Activated naive CD8-positive, alpha-beta T cell treated with anti-CD3 and anti-CD28 coated beads for 36 hours (primary cell): ENCODE measurements at regions not wholly inside any gene's neighbourhood (a gene's known extent, or its start where the extent isn't known, plus 50 kb on each side); places are given as distances from the start of the nearest gene placed in this dataset.

ENCODE experiments used
- DNase-seq: peaks from one replicate; pipeline ENCODE4 v3.0.0; 2021
- H3K27ac Mint-ChIP-seq: one replicate; pipeline ENCODE4 v1.8.0; 2022; ENCODE audit warnings: mild to moderate bottlenecking, moderate library complexity, mixed read lengths
- H3K27me3 Mint-ChIP-seq: one replicate; pipeline ENCODE4 v1.8.0; 2022; ENCODE audit warnings: mild to moderate bottlenecking, mixed read lengths
- H3K36me3 Mint-ChIP-seq: one replicate; pipeline ENCODE4 v1.8.0; 2021; ENCODE audit warnings: mild to moderate bottlenecking, mixed read lengths
- H3K4me1 Mint-ChIP-seq: one replicate; pipeline ENCODE4 v1.8.0; 2021; ENCODE audit warnings: mixed read lengths
- H3K4me3 Mint-ChIP-seq: one replicate; pipeline ENCODE4 v1.8.0; 2022; ENCODE audit warnings: mild to moderate bottlenecking, moderate library complexity, mixed read lengths
- H3K9me3 Mint-ChIP-seq: one replicate; pipeline ENCODE4 v1.8.0; 2022; ENCODE audit warnings: mixed read lengths

DNA sequence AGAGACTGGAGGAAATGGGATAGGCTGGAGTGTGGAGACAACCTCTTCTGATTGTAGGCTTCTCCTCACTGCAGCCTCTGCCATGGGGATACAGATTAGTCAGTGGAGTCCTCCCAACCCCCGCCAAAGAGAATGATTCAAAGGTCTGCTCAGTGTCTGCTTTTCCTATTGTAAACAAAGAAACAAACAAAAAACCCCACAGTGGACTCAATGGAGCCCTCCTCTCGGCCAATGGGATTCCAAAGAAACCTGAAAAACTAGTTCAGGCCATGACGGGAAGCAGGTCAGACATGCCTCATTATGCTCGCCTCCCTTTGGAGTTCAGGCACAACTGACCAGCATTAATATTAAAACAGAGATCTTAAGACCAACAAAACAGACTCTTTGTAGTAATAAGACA lies 85.8 kb downstream of the SEC61B start:
- H3K4me3 Mint-ChIP-seq, result no peak overlapping the region
- no peaks in the 10 kb centered on the region for H3K4me1 Mint-ChIP-seq
- no peaks in the 10 kb centered on the region for H3K9me3 Mint-ChIP-seq
- H3K36me3 Mint-ChIP-seq, result no peaks in the 10 kb centered on the region
- no peak for DNase-seq
- H3K27me3 Mint-ChIP-seq, result no peaks in the 10 kb centered on the region
- H3K27ac Mint-ChIP-seq, result no peak overlapping the region

DNA sequence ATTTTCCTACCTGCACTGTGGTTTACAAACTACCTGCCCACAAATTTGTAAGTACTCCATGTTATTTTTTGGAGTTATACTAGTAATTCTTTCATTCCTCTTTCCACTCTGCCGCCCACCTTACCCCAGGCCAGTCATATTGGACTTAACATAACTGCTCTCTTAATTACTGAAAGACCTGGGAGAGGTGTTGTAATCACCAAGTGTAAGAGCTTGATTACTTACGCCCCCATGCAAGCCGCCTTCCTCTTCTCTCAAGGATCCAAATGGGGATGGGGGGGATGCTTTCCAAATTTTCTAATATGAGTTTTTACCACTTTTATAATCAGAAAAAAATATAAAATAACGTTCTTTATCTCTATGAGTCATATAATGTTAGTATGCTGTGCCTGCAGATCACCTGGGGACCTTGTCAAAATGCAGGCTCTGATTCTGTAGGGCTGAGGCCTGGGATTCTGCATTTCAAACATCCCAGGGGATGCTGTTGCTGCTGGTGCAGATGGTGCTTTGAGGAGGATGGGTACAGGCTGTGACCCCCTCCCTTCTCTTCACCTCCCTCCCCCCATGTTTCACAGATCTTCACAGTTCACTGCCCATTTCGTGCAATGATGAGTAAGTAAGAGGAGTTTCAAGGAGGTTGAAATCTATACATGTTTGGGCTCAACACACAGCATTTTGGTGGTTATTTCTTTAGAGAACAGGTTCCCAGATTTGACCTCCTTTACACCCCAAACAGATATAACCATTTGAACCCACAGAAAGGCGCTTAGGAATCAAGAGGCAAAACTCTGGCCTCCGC lies 87.3 kb downstream of the SEC61B start:
- Mint-ChIP-seq H3K27me3 (no peaks in the 10 kb centered on the region), H3K4me3 (no peak overlapping the region), H3K27ac (no peak overlapping the region), H3K4me1 (no peaks in the 10 kb centered on the region), H3K9me3 (no peaks in the 10 kb centered on the region), H3K36me3 (no peaks in the 10 kb centered on the region)
- DNase-seq, result no peak

DNA sequence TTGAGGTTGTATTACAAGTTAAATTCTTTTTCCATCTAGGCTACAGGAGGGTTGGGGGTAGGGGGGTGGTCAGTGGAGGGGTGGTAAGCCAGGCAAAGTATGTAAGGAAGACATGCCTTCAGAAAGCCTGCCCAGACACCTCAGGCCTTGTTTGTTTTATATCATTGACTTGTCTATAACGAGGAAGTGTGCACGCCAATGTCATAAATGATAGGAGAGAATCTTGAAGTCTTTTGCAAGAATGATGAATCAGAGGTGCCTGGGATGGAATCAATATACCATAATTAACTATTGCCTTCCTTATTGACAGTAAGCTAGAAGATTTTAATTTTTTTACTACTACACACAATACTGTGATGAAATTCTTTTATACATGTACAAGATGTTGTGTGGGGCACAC lies 90.7 kb downstream of the SEC61B start:
- H3K27me3 Mint-ChIP-seq, result no peaks in the 10 kb centered on the region
- H3K36me3 Mint-ChIP-seq, result no peaks in the 10 kb centered on the region
- no peaks in the 10 kb centered on the region for H3K9me3 Mint-ChIP-seq
- H3K4me1 Mint-ChIP-seq, result no peaks in the 10 kb centered on the region
- no peak overlapping the region for H3K4me3 Mint-ChIP-seq
- no peak for DNase-seq
- no peak overlapping the region for H3K27ac Mint-ChIP-seq

DNA sequence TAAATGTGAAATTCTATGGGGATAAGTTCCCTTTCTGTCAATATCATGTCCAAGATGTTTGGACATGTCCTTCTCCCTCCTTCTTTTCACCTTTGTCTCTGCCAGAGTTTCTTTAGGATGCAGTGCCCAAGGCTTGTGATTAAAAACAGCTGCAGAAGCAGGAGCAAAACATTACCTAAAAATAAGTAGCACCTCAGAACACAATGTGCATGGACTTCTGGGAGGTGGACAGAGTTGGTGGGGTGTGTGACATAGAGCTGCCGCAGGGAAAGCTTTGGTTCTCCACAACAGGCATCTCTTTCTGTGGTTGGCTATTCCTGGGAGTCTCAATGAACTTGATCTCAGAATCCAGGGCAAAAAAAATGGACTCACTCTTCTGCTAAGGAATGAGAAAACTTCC lies 97.0 kb downstream of the SEC61B start:
- H3K36me3 Mint-ChIP-seq, result no peaks in the 10 kb centered on the region
- no peak for DNase-seq
- H3K4me1 Mint-ChIP-seq, result no peaks in the 10 kb centered on the region
- H3K9me3 Mint-ChIP-seq, result no peaks in the 10 kb centered on the region
- peaks cover 32% of the 10 kb centered on the region for H3K27me3 Mint-ChIP-seq
- H3K4me3 Mint-ChIP-seq, result no peak overlapping the region
- no peak overlapping the region for H3K27ac Mint-ChIP-seq

DNA sequence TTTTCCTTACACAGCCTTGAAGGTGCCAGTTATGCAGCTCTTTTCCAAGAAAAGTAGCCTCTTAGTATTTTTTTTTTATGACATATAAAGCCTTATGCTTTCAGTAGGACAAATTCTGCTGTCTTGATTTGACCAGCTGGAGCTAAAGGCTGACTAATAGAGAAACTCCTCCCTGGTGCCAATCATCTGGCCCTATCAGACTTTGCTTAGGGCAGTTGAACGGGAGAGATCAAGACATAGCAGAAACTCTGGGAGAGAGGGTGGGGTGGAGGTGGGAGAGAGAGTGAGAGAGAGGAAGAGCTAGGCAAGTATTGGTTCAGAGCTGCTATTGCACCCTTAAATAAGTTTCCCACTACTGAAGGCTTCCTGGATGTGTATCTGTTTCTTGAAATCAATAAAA lies 100.2 kb downstream of the SEC61B start:
- Mint-ChIP-seq H3K4me3 (no peak overlapping the region), H3K27ac (no peak overlapping the region), H3K27me3 (peaks cover 35% of the 10 kb centered on the region), H3K9me3 (no peaks in the 10 kb centered on the region), H3K4me1 (peaks cover 12% of the 10 kb centered on the region), H3K36me3 (no peaks in the 10 kb centered on the region)
- DNase-seq, result no peak

DNA sequence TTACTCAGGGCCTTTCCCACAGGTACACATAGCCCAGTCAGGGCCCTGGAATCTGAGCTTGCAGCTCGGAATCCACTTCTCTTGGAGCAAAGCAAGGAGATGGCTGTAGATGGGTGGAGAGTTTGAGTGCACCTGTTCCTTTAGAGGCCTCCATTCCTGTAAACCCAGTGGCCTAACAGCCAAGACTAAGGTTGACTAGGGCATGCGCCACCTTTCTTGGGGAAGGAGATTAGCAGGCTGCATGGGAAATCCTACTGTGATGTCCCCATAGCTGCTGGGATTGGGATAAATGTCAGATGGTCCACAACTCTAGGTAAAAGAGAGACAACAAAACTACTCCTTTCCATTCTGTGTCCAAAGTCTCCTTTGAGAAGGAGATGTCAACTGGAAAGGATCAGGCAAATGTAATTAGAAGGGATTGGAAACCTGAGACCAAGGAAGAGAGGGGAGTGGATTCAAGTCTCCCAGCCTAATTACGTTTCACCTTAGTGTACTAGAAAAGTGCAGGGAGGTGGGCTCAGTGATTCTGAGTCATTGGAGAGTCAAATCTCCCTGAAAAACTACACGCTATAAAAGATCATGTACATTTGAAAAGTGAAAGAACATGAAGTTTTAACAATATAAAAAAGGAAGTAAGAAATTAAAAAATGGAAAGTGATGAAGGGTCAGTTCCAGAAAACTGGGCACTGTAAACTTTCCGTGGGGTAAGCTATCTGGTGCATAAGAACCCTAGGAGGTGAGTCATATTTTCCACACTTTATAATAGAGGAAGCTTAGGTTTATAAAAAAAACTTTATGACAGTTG lies 104.2 kb downstream of the SEC61B start:
- no peak for DNase-seq
- peaks cover 12% of the 10 kb centered on the region for H3K4me1 Mint-ChIP-seq
- no peak overlapping the region for H3K4me3 Mint-ChIP-seq
- no peaks in the 10 kb centered on the region for H3K9me3 Mint-ChIP-seq
- no peaks in the 10 kb centered on the region for H3K36me3 Mint-ChIP-seq
- peaks cover 29% of the 10 kb centered on the region for H3K27me3 Mint-ChIP-seq
- no peak overlapping the region for H3K27ac Mint-ChIP-seq

DNA sequence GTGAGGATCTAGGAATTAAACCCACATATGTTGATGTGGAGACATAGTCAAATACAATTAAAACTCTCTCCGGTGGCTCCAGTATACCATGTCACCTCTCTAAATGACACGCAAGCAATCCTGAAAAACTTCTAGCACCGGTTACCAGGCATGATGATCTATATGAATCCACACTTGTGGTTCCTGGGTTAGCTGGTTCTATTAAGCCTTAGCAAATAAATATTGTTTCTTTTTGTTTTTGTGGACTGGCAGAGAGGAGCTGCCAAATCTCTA lies 104.8 kb downstream of the SEC61B start:
- H3K27me3 Mint-ChIP-seq, result peaks cover 25% of the 10 kb centered on the region
- H3K9me3 Mint-ChIP-seq, result no peaks in the 10 kb centered on the region
- no peaks in the 10 kb centered on the region for H3K36me3 Mint-ChIP-seq
- H3K27ac Mint-ChIP-seq, result no peak overlapping the region
- H3K4me1 Mint-ChIP-seq, result peaks cover 12% of the 10 kb centered on the region
- H3K4me3 Mint-ChIP-seq, result no peak overlapping the region
- no peak for DNase-seq

DNA sequence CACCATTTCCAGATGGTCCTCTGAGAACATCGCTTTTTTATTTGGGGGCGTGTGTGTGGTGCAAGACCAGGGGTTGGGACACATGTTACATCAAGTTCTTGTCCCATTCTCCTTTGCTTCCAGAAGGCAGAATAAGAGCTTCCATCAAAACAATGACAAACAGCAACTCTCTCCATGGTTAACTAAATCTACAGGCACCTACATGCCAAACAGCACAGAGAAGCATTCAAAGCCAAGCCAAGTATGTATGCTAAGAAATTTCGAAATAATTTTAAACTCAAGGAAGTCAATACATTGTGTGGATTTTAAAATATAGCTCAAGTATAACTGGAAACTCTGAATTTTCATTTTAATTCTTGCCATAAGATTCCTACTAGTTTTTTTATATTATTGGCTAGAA lies 105.6 kb downstream of the SEC61B start:
- Mint-ChIP-seq H3K4me1 (peaks cover 12% of the 10 kb centered on the region), H3K4me3 (no peak overlapping the region), H3K36me3 (no peaks in the 10 kb centered on the region), H3K27ac (no peak overlapping the region), H3K27me3 (peaks cover 28% of the 10 kb centered on the region), H3K9me3 (no peaks in the 10 kb centered on the region)
- no peak for DNase-seq

DNA sequence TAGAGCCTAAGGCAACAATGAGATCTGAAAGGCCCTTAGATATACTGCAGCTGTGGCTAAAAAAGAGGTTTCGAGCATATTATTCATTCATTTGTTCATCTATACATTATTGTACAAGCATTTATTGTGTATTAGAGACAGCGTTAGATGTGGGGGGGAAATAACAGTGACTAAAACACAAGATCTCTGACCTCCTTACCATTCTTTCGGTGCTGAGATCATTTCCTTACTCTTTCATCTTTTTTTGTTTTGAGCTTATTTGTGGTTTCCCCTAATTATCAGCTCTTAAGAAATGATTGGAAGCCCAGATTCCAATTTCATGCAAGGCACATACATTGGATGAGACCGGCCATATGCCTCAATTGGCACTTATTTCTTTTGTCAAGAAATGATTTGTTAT lies 113.2 kb downstream of the SEC61B start:
- H3K4me3 Mint-ChIP-seq, result no peak overlapping the region
- no peaks in the 10 kb centered on the region for H3K36me3 Mint-ChIP-seq
- H3K9me3 Mint-ChIP-seq, result no peaks in the 10 kb centered on the region
- H3K27me3 Mint-ChIP-seq, result peaks cover 6% of the 10 kb centered on the region
- H3K27ac Mint-ChIP-seq, result no peak overlapping the region
- no peaks in the 10 kb centered on the region for H3K4me1 Mint-ChIP-seq
- DNase-seq, result no peak

DNA sequence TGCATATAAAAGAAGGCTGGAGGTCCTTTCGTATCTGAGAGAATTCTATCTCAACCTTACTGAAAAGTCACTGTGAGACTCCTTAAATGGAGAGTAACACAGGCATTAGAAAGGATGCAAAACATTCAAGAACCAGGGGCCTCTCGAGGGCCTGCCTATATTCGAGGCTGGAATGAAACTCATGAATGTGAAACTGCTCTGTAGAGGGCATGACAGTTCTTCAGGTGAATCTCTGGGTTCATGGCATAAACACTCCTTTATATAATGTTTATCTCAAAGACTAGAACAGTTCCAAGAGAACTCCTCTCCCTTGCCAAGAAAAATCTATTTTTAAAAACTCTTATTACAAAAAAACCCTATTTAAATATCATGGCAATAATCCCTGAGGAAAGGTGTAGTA lies 113.9 kb downstream of the SEC61B start:
- Mint-ChIP-seq H3K4me1 (no peaks in the 10 kb centered on the region), H3K27me3 (peaks cover 6% of the 10 kb centered on the region), H3K36me3 (no peaks in the 10 kb centered on the region), H3K4me3 (no peak overlapping the region), H3K27ac (no peak overlapping the region), H3K9me3 (no peaks in the 10 kb centered on the region)
- DNase-seq, result no peak

DNA sequence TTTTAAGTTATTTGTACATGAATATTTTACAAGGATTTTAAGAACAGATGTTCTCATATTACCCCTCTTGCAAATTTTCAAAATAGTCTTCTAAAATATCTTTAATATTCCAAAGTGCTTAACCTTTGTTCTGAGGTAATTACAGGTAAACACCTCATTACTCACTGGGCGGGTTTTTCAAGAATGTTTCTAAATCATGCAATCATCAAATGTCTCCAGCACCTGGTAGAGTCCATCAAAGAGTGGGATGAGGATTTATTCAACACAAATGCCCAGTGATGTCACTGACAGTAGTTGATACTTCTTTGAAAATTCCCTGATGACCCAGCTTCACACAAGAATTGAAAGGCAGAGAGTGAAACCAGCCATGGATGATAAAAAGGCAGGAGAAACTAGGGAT lies 114.4 kb downstream of the SEC61B start:
- no peaks in the 10 kb centered on the region for H3K4me1 Mint-ChIP-seq
- H3K27ac Mint-ChIP-seq, result no peak overlapping the region

DNA sequence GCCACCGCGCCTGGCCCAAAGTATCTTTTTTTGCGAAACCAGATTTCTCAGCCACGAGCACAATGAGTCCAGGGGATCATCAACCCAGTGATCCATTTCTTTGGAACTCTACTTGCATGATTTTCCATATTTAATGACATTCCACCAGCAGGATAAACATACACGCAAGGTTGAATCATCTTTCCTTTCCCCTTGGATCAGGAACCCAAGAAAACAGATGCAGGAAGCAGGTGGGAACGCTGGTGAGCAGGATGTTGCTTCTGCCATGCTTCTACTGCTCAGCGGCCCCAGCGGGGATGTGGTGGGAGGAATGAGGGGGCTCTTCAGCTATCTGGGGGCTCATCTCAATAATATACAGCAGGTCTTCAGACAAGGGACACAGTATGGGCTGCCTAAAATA lies 118.2 kb downstream of the SEC61B start:
- Mint-ChIP-seq H3K4me3 (no peak overlapping the region), H3K9me3 (no peaks in the 10 kb centered on the region), H3K27ac (no peak overlapping the region), H3K4me1 (no peaks in the 10 kb centered on the region), H3K27me3 (peaks cover 4% of the 10 kb centered on the region), H3K36me3 (no peaks in the 10 kb centered on the region)
- DNase-seq, result no peak

More for the DNA sequence above, 114.4 kb downstream of the SEC61B start:
- Mint-ChIP-seq H3K36me3 (no peaks in the 10 kb centered on the region), H3K4me3 (no peak overlapping the region), H3K27me3 (peaks cover 6% of the 10 kb centered on the region), H3K9me3 (no peaks in the 10 kb centered on the region)
- no peak for DNase-seq

DNA sequence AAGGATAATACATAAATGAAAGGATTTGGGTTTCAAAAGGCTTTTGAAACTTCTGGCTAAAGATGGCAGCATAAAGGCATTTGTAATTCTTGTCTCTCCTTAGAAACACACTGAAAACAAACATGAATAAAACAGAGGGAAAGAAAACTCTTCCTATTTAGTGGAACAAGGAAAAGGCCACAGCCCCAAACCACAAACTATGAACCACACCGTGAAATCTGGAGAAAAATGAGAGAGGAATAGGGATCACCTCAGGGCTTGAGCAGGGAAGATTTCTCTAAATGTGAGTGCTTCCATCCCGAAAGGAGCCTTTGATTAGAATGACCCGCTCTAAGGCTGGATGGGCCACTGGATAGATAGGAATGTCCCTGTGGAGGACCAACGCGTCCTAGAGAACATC lies 119.6 kb downstream of the SEC61B start:
- H3K9me3 Mint-ChIP-seq, result no peaks in the 10 kb centered on the region
- H3K36me3 Mint-ChIP-seq, result no peaks in the 10 kb centered on the region
- H3K27me3 Mint-ChIP-seq, result peaks cover 7% of the 10 kb centered on the region
- no peak for DNase-seq
- H3K4me3 Mint-ChIP-seq, result no peak overlapping the region
- no peaks in the 10 kb centered on the region for H3K4me1 Mint-ChIP-seq
- no peak overlapping the region for H3K27ac Mint-ChIP-seq

DNA sequence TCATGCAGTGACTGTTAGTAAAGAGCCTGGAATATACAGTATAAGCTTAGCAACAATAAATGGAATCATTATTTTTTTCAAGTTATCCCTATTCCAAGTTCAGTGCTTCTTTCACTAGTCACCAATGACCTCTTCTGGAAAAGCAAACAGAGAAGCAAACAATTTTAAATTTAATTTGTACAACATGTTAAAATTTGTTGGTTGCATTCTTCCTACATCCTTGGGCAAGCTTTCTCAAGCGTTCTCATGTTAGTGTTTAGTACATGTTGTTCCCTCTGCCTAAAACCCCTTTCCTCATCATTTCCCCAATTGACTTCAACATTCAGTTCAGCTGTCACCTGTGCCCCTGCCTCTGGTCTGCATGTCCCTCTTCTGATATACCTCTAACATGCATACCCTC lies 123.4 kb downstream of the SEC61B start:
- DNase-seq, result no peak
- H3K4me3 Mint-ChIP-seq, result no peak overlapping the region
- H3K9me3 Mint-ChIP-seq, result no peaks in the 10 kb centered on the region
- H3K36me3 Mint-ChIP-seq, result no peaks in the 10 kb centered on the region
- H3K27ac Mint-ChIP-seq, result no peak overlapping the region
- peaks cover 7% of the 10 kb centered on the region for H3K27me3 Mint-ChIP-seq
- no peaks in the 10 kb centered on the region for H3K4me1 Mint-ChIP-seq

DNA sequence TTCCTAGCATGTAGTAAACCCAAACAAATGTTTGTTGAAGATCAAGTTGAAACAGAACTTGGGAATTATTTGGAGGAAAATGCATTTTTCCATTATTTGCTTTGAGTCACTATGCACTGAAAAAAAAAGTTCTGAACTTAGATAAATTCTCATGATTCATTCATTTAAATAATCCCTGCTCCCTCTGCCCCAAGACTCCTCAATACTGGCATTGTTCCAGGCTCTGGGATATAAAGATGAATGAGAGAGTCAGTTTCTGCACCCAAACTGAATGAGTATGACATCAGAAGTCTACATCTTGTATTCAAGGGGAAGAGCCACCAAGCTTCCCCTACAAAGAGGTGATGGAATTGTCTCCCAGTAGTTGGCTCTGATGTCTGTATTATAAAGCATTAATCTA lies 123.9 kb downstream of the SEC61B start:
- no peak overlapping the region for H3K27ac Mint-ChIP-seq
- H3K36me3 Mint-ChIP-seq, result no peaks in the 10 kb centered on the region
- peaks cover 7% of the 10 kb centered on the region for H3K27me3 Mint-ChIP-seq
- H3K4me3 Mint-ChIP-seq, result no peak overlapping the region
- no peaks in the 10 kb centered on the region for H3K9me3 Mint-ChIP-seq
- no peak for DNase-seq
- H3K4me1 Mint-ChIP-seq, result no peaks in the 10 kb centered on the region

DNA sequence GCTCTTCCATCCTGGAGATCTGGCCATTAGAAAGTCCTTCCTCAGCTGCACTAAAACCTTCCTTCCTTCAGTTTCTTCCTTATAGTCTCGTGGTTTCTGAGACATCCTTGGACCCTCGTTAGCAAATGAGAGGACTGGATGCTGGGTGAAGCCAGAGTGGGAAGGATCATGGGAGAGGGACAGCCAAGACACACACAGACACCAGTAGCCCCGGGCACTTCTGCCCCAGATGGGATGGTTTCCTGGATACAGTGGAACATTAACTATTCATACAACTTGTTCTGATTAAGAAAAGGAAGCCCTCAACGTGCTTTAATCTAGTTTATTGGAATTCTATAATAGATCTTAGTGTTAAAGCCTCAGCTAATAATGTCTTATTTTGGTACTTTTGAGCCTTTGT lies 125.5 kb downstream of the SEC61B start:
- Mint-ChIP-seq H3K36me3 (no peaks in the 10 kb centered on the region), H3K4me1 (no peaks in the 10 kb centered on the region), H3K27ac (no peak overlapping the region), H3K4me3 (no peak overlapping the region), H3K9me3 (no peaks in the 10 kb centered on the region), H3K27me3 (peaks cover 7% of the 10 kb centered on the region)
- DNase-seq, result no peak
